Thoracic aorta (tissue), 2 donors: ENCODE measurements at regions not wholly inside any gene's neighbourhood (a gene's known extent, or its start where the extent isn't known, plus 50 kb on each side); places are given as distances from the start of the nearest gene placed in this dataset.
A peak's percentile ranks its signal among the peaks of the same experiment; 100 is the strongest.

Source experiments
- ATAC-seq: fragments of 150-250 bp; one replicate; pipeline ENCODE4 v1.8.0; 2017; ENCODE audit warnings: low read depth; ENCODE audit not compliant: insufficient number of reproducible peaks, low FRiP score
- DNase-seq: peaks from one replicate; pipeline ENCODE4 v3.0.0-alpha.2; 2020; ENCODE audit warnings: low spot score
- H3K27ac ChIP-seq, 2 donors: fragments of 200-600 bp; sonication (generic); 1 replicate in 1 of 2; 2 replicates in 1 of 2; pipeline ENCODE4 v1.5.1; 2016; ENCODE audit warnings: mild to moderate bottlenecking in 2 of 2, moderate library complexity in 2 of 2
- H3K27me3 ChIP-seq: fragments of 200-600 bp; sonication (generic); replicated peaks from 2 replicates; pipeline ENCODE4 v1.6.0; 2016; ENCODE audit warnings: mild to moderate bottlenecking; ENCODE audit not compliant: insufficient read depth
- H3K36me3 ChIP-seq: fragments of 200-600 bp; sonication (generic); one replicate; pipeline ENCODE4 v1.5.1; 2016
- H3K4me1 ChIP-seq, 2 donors: fragments of 200-600 bp; sonication (generic); 1 replicate in 1 of 2; 2 replicates in 1 of 2; pipeline versions ENCODE4 v1.5.1 to v1.6.0; 2016; ENCODE audit warnings: low read depth in 2 of 2, mild to moderate bottlenecking in 1 of 2; ENCODE audit not compliant: control insufficient read depth in 1 of 2
- H3K4me3 ChIP-seq: fragments of 200-600 bp; sonication (generic); 2 replicates; pipeline ENCODE4 v1.5.1; 2016; ENCODE audit warnings: mild to moderate bottlenecking
- H3K9me3 ChIP-seq: fragments of 200-600 bp; sonication (generic); 2 replicates; pipeline ENCODE4 v1.5.1; 2016
- CTCF ChIP-seq: fragments of 200-600 bp; sonication (generic); IDR thresholded peaks from one replicate; pipeline ENCODE4 v1.5.1; 2019; ENCODE audit warnings: antibody characterized with exemption

- TF ChIP-seq CTCF = no peak
- Histone ChIP-seq H3K4me1 (no peaks in the 10 kb centered on the region), H3K4me3 (no peak overlapping the region), H3K27me3 (no peaks in the 10 kb centered on the region), H3K27ac (no peak overlapping the region), H3K36me3 (no peaks in the 10 kb centered on the region), H3K9me3 (no peaks in the 10 kb centered on the region)
- ATAC-seq (no peak), DNase-seq (no peak)
Measured at GRCh38 chr6:55983861-55984260, 108.5 kb upstream of the BMP5 start.

- Histone ChIP-seq H3K4me1 (no peaks in the 10 kb centered on the region), H3K27me3 (no peaks in the 10 kb centered on the region), H3K9me3 (no peaks in the 10 kb centered on the region), H3K27ac (no peak overlapping the region), H3K36me3 (no peaks in the 10 kb centered on the region), H3K4me3 (no peak overlapping the region)
- no peak for DNase-seq
- no peak for ATAC-seq
- TF ChIP-seq CTCF = no peak
Measured at GRCh38 chr6:55981660-55982059, 106.3 kb upstream of the BMP5 start.

GRCh38 chr6:55980627-55981211 is 105.3 kb upstream of the BMP5 start:
- Histone ChIP-seq H3K27me3 (no peaks in the 10 kb centered on the region), H3K4me1 (no peaks in the 10 kb centered on the region), H3K27ac (no peak overlapping the region), H3K4me3 (no peak overlapping the region), H3K36me3 (no peaks in the 10 kb centered on the region), H3K9me3 (no peaks in the 10 kb centered on the region)
- DNase-seq = no peak
- peak; percentile 81 for TF ChIP-seq CTCF
- ATAC-seq = no peak

- Histone ChIP-seq H3K27ac (no peak overlapping the region), H3K9me3 (no peaks in the 10 kb centered on the region), H3K4me1 (no peaks in the 10 kb centered on the region), H3K36me3 (no peaks in the 10 kb centered on the region), H3K27me3 (no peaks in the 10 kb centered on the region), H3K4me3 (no peak overlapping the region)
- DNase-seq (no peak), ATAC-seq (no peak)
- no peak for TF ChIP-seq CTCF
Measured at GRCh38 chr6:55979526-55979925, 104.1 kb upstream of the BMP5 start.

- no peaks in the 10 kb centered on the region for H3K36me3 ChIP-seq
- no peak for DNase-seq
- no peaks in the 10 kb centered on the region for H3K4me1 ChIP-seq
- no peak overlapping the region for H3K4me3 ChIP-seq
- H3K27ac ChIP-seq = no peak overlapping the region
- no peak for ATAC-seq
- H3K27me3 ChIP-seq = no peaks in the 10 kb centered on the region
- H3K9me3 ChIP-seq = no peaks in the 10 kb centered on the region
- no peak for TF ChIP-seq CTCF
Measured at GRCh38 chr6:55977959-55978665, 102.7 kb upstream of the BMP5 start.
